ENCODE measurements at regions not wholly inside any gene's neighbourhood (a gene's known extent, or its start where the extent isn't known, plus 50 kb on each side); places are given as distances from the start of the nearest gene placed in this dataset.
"Not testable (repeated sequence)": the region's sequence is repeated elsewhere in the genome, so short reads cannot be mapped to it uniquely, and the experiment has no call there.

DNA sequence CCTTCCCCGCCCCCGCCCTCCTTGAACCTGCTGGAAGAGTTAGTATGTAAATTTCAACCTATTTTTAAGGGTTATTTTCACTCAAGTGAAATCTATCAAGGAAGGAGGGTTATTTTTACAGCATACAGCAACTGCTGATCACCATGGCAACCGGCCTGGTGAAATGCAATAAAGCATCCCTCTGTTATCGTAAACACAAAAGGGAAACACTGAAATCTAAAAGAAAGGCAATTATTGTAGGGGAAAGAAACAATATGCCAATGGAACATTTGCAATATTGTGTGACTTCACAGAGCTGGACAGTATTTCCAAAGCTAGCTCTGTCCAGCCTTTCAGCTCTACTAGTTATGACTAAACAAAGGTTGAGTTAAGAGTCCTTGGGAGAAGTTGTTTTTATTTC lies 588.3 kb upstream of the PBX1 start:
- H3K36me3 ChIP-seq (ENCODE audit: control insufficient read depth, insufficient read depth, low read length) = no peaks in the 10 kb centered on the region
- H3K4me1 ChIP-seq (ENCODE audit: control insufficient read depth, insufficient read depth, low read length, poor library complexity, severe bottlenecking) = no peaks in the 10 kb centered on the region
- H3K4me3 ChIP-seq (ENCODE audit: extremely low read depth, insufficient read depth, low read length, poor library complexity, severe bottlenecking) = no peak overlapping the region
- 81 to 100% methylated on average over 1 to 2 of the region's 4 CpGs for WGBS, 2 experiments (ENCODE audit: insufficient coverage in 2 of 2)
- H3K27ac ChIP-seq (ENCODE audit: low read depth, low read length, severe bottlenecking) = no peak overlapping the region
- no peaks in the 10 kb centered on the region for H3K9me3 ChIP-seq (ENCODE audit: control insufficient read depth, low read length)

DNA sequence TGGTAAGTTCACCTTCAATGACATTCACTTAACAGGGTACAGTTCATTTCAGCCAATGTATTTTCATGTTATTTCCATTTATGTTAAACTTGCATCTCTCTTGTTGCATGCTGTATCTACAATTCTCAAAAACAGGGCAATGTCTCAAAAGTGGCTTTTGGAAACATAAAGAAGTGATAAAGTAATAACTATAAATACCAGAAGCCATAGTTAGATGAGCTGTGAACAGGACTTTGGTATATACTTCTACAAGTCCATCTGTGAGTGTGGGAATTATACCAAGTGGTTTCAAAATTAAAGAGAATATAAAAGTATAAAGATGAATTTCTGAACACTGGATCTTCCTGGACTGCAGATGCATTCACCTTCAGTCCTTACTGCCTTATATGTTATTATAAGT lies 585.4 kb upstream of the PBX1 start:
- no peaks in the 10 kb centered on the region for H3K4me1 ChIP-seq (ENCODE audit: control insufficient read depth, insufficient read depth, low read length, poor library complexity, severe bottlenecking)

DNA sequence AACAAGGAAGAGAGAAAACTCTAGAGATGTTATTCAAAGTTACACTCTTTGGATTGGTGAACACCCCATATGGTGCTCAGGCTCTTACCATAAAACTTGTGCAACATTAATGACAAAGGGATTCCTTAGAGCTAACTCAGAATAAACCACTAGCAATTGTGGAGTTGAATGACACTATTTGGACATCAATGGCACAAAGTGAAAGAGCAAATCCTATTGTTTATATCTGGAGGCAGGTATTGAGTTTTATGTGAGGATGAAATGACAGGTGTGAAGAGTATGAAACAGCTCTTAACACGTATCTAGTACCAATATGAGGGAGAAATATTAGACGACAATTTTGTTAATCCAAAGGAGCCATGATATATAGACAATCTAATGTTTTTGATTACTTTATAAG lies 584.9 kb upstream of the PBX1 start:
- Histone ChIP-seq H3K4me1 (ENCODE audit: control insufficient read depth, insufficient read depth, low read length, poor library complexity, severe bottlenecking) (no peaks in the 10 kb centered on the region), H3K27ac (ENCODE audit: low read depth, low read length, severe bottlenecking) (no peak overlapping the region), H3K36me3 (ENCODE audit: control insufficient read depth, insufficient read depth, low read length) (no peaks in the 10 kb centered on the region), H3K4me3 (ENCODE audit: extremely low read depth, insufficient read depth, low read length, poor library complexity, severe bottlenecking) (no peak overlapping the region), H3K9me3 (ENCODE audit: control insufficient read depth, low read length) (no peaks in the 10 kb centered on the region)
- WGBS, 2 experiments (ENCODE audit: insufficient coverage in 2 of 2) = 80% methylated on average over 1 of the region's 2 CpGs; no CpG with 5 or more reads in 1 of the 2 experiments

More for the DNA sequence above, 585.4 kb upstream of the PBX1 start:
- H3K9me3 ChIP-seq (ENCODE audit: control insufficient read depth, low read length) = no peaks in the 10 kb centered on the region
- H3K4me3 ChIP-seq (ENCODE audit: extremely low read depth, insufficient read depth, low read length, poor library complexity, severe bottlenecking) = no peak overlapping the region
- no peaks in the 10 kb centered on the region for H3K36me3 ChIP-seq (ENCODE audit: control insufficient read depth, insufficient read depth, low read length)
- no peak overlapping the region for H3K27ac ChIP-seq (ENCODE audit: low read depth, low read length, severe bottlenecking)

DNA sequence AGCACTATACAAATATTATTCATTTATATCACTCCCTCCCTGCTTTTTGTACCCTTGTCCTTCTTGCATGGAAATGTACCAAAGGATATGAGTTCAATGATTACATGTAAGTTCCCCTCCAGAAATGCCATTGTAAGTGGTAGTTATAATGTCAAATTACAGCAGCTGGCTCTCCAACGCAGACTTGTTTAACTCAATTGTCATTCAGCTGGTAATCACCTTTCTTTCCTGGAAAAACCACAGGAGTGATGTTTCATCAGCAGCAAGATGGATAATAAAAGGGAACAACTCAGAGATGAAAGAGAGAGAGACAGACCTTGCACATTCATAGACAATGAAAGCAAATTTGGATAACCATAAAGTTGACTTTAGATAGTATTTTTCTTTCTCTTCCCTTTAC lies 578.6 kb upstream of the PBX1 start:
- Histone ChIP-seq H3K4me1 (ENCODE audit: control insufficient read depth, insufficient read depth, low read length, poor library complexity, severe bottlenecking) (no peaks in the 10 kb centered on the region), H3K27ac (ENCODE audit: low read depth, low read length, severe bottlenecking) (no peak overlapping the region), H3K36me3 (ENCODE audit: control insufficient read depth, insufficient read depth, low read length) (no peaks in the 10 kb centered on the region), H3K4me3 (ENCODE audit: extremely low read depth, insufficient read depth, low read length, poor library complexity, severe bottlenecking) (no peak overlapping the region), H3K9me3 (ENCODE audit: control insufficient read depth, low read length) (no peaks in the 10 kb centered on the region)
- no CpG with 5 or more reads among the region's 1 CpG for WGBS, 2 experiments (ENCODE audit: insufficient coverage in 2 of 2)

DNA sequence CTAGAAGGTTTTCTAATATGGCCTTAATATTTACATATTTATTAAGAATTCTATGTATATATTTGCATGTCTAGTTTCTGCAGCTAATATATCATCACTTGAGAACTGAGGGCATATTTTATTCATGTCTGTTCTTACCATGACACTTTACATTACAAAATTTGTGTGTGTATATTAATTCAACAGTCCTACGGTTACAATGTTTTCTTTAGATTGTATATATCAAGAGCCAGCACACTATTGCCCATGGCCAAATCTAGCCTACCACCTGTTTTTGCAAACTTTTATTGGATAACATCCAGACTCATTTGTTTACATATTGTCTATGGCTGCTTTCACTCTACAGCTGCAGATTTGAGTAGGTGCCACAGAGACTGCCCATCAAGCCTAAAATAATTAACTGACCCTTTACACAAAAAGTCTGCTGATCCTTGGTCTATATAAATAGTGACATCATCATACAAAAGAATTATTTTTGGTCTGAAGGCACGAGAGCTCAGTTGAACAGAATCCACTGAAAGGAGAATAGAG lies 577.4 kb upstream of the PBX1 start:
- Histone ChIP-seq H3K27ac (ENCODE audit: low read depth, low read length, severe bottlenecking) (no peak overlapping the region), H3K36me3 (ENCODE audit: control insufficient read depth, insufficient read depth, low read length) (no peaks in the 10 kb centered on the region), H3K4me1 (ENCODE audit: control insufficient read depth, insufficient read depth, low read length, poor library complexity, severe bottlenecking) (no peaks in the 10 kb centered on the region), H3K9me3 (ENCODE audit: control insufficient read depth, low read length) (no peaks in the 10 kb centered on the region), H3K4me3 (ENCODE audit: extremely low read depth, insufficient read depth, low read length, poor library complexity, severe bottlenecking) (no peak overlapping the region)
- WGBS, 2 experiments (ENCODE audit: insufficient coverage in 2 of 2) = no CpG with 5 or more reads among the region's 2 CpGs

DNA sequence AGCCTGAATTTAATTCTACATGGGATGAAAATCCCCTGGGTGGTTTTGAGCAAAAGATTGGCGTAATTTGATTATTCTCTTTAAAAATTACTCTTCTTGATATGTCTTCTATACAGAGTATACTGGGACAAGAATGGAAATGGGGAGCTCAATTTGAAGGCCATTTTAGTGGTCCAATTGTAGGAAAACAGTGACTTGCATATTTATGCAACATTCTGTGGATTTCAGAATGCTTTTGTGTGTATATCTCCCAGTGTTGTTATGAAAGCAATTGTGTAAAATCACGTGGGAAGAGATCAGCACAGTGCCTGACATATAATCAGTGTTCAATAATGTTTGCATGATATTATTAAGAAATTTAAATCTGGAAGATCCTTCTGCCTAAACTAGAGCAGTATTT lies 575.9 kb upstream of the PBX1 start:
- Histone ChIP-seq H3K4me3 (ENCODE audit: extremely low read depth, insufficient read depth, low read length, poor library complexity, severe bottlenecking) (no peak overlapping the region), H3K9me3 (ENCODE audit: control insufficient read depth, low read length) (no peaks in the 10 kb centered on the region), H3K36me3 (ENCODE audit: control insufficient read depth, insufficient read depth, low read length) (no peaks in the 10 kb centered on the region), H3K27ac (ENCODE audit: low read depth, low read length, severe bottlenecking) (no peak overlapping the region), H3K4me1 (ENCODE audit: control insufficient read depth, insufficient read depth, low read length, poor library complexity, severe bottlenecking) (no peaks in the 10 kb centered on the region)
- no CpG with 5 or more reads among the region's 2 CpGs for WGBS, 2 experiments (ENCODE audit: insufficient coverage in 2 of 2)

DNA sequence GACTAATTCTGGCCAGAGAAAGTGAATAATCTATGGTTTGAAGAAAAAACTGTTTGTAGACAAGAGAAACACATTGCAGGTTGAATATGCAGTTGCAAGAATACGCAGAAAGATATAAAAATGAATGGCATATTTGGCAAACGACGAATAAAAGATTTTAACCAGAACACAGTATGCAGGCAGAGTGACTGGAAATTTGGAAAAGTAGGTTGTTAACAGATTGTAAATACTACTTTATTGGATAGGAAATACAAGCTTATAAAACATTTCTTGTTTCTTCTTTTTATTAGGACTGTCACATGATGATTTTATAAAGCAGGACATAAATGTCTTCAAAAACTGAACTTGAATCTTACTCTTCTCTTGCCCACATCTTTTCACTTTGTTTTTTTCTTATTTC lies 573.3 kb upstream of the PBX1 start:
- 100% methylated on average over 1 of the region's 3 CpGs for WGBS, 2 experiments (ENCODE audit: insufficient coverage in 2 of 2)
- no peaks in the 10 kb centered on the region for H3K9me3 ChIP-seq (ENCODE audit: control insufficient read depth, low read length)
- H3K36me3 ChIP-seq (ENCODE audit: control insufficient read depth, insufficient read depth, low read length) = no peaks in the 10 kb centered on the region
- H3K27ac ChIP-seq (ENCODE audit: low read depth, low read length, severe bottlenecking) = no peak overlapping the region
- H3K4me1 ChIP-seq (ENCODE audit: control insufficient read depth, insufficient read depth, low read length, poor library complexity, severe bottlenecking) = no peaks in the 10 kb centered on the region
- H3K4me3 ChIP-seq (ENCODE audit: extremely low read depth, insufficient read depth, low read length, poor library complexity, severe bottlenecking) = no peak overlapping the region

DNA sequence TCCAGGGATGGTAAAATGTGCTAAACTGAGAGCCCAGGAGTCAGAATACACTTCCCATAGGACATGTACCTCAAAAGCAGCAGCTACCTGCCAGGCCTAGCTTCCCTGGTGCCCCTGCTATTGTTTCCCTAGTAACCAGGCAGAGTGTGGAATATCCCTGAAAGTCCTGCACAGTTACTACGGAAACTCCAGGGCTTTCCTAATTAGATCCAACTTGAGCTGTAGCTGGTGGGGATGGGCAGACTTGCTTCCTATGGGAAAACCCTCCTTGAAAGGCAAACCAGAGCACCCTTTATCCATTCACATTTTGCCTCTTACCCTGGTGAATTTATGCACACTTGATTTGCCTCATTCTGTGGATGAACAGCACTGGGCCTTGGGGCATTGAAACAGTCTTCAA lies 559.9 kb upstream of the PBX1 start:
- WGBS, 2 experiments (ENCODE audit: insufficient coverage in 2 of 2) = 100% methylated on average over 1 of the region's 1 CpG; no CpG with 5 or more reads in 1 of the 2 experiments
- Histone ChIP-seq H3K4me3 (ENCODE audit: extremely low read depth, insufficient read depth, low read length, poor library complexity, severe bottlenecking) (no peak overlapping the region), H3K27ac (ENCODE audit: low read depth, low read length, severe bottlenecking) (no peak overlapping the region), H3K4me1 (ENCODE audit: control insufficient read depth, insufficient read depth, low read length, poor library complexity, severe bottlenecking) (no peaks in the 10 kb centered on the region), H3K9me3 (ENCODE audit: control insufficient read depth, low read length) (no peaks in the 10 kb centered on the region), H3K36me3 (ENCODE audit: control insufficient read depth, insufficient read depth, low read length) (no peaks in the 10 kb centered on the region)

DNA sequence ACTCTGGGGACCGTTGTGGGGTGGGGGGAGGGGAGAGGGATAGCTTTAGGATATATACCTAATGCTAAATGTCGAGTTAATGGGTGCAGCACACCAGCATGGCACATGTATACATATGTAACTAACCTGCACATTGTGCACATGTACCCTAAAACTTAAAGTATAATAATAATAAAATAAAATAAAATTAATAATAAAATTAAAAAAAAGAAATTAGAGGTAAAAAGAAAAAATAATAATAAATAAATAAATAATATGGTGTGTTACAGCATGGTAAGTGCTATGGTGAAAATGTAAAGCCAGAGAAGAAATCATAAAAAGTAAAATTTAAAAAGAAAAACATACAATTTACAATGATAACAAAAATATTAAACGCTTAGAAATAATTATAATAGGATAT lies 552.8 kb upstream of the PBX1 start:
- H3K36me3 ChIP-seq (ENCODE audit: control insufficient read depth, insufficient read depth, low read length); H3K27ac ChIP-seq (ENCODE audit: low read depth, low read length, severe bottlenecking); H3K9me3 ChIP-seq (ENCODE audit: control insufficient read depth, low read length); H3K4me1 ChIP-seq (ENCODE audit: control insufficient read depth, insufficient read depth, low read length, poor library complexity, severe bottlenecking); H3K4me3 ChIP-seq (ENCODE audit: extremely low read depth, insufficient read depth, low read length, poor library complexity, severe bottlenecking): not testable (repeated sequence)
- WGBS, 2 experiments (ENCODE audit: insufficient coverage in 2 of 2) = no CpG with 5 or more reads among the region's 3 CpGs

DNA sequence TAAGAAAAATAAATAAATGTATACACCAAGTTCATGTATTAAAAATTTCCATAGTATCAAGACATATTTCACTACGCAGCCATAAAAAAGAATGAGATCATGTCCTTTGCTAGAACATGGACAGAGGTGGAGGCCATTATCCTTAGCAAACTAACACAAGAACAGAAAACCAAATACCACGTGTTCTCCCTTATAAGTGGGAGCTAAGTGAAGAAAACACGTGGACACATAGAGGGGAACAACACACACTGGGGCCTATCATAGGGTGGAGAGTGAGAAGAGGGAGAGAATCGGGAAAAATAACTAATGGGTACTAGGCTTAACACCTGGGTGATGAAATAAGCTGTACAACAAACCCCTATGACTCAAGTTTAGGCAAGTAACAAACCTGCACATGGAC lies 552.4 kb upstream of the PBX1 start:
- no peaks in the 10 kb centered on the region for H3K36me3 ChIP-seq (ENCODE audit: control insufficient read depth, insufficient read depth, low read length)
- no peak overlapping the region for H3K4me3 ChIP-seq (ENCODE audit: extremely low read depth, insufficient read depth, low read length, poor library complexity, severe bottlenecking)
- no CpG with 5 or more reads among the region's 4 CpGs for WGBS, 2 experiments (ENCODE audit: insufficient coverage in 2 of 2)
- no peaks in the 10 kb centered on the region for H3K9me3 ChIP-seq (ENCODE audit: control insufficient read depth, low read length)
- no peaks in the 10 kb centered on the region for H3K4me1 ChIP-seq (ENCODE audit: control insufficient read depth, insufficient read depth, low read length, poor library complexity, severe bottlenecking)
- no peak overlapping the region for H3K27ac ChIP-seq (ENCODE audit: low read depth, low read length, severe bottlenecking)

DNA sequence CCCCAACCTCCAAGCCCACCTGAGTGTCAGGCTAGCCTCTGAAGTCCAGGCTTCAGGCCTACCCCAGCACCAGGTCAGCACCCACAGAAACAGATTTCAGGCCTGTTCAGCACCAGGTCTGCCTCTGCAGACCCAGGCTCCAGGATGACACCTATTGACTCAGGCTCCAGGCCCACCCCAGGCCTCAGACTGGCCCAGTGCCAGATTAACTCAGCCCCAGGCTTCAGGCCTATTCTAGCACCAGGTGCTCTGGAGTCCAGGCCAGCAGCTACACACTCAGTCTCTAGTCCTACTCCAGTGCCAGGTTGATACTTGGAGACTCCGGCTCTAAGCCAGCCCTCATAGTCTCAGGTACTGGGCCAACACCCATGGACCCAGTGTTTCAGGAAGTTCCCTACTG lies 541.7 kb upstream of the PBX1 start:
- Histone ChIP-seq H3K4me3 (ENCODE audit: extremely low read depth, insufficient read depth, low read length, poor library complexity, severe bottlenecking) (no peak overlapping the region), H3K9me3 (ENCODE audit: control insufficient read depth, low read length) (no peaks in the 10 kb centered on the region), H3K27ac (ENCODE audit: low read depth, low read length, severe bottlenecking) (no peak overlapping the region), H3K4me1 (ENCODE audit: control insufficient read depth, insufficient read depth, low read length, poor library complexity, severe bottlenecking) (no peaks in the 10 kb centered on the region), H3K36me3 (ENCODE audit: control insufficient read depth, insufficient read depth, low read length) (no peaks in the 10 kb centered on the region)
- 86 to 90% methylated on average over 1 of the region's 1 CpG for WGBS, 2 experiments (ENCODE audit: insufficient coverage in 2 of 2)

DNA sequence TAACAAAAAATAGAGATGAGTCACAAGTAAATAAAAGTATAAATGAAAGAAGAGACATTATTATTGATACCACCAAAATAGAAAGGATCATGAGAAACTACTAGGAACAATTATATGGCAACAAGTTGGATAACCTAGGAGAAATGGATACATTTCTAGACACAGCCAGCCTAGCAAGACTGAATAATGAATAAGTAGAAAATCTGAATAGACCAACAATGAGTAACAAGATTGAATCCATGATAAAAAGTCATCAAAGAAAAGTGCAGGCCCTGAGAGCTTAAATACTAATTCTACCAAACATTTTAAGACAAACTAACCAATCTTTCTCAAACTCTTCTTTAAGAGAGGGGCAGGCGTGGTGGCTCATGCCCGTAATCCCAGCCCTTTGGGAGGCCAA lies 538.6 kb upstream of the PBX1 start:
- no peaks in the 10 kb centered on the region for H3K36me3 ChIP-seq (ENCODE audit: control insufficient read depth, insufficient read depth, low read length)
- 79 to 100% methylated on average over 2 of the region's 2 CpGs for WGBS, 2 experiments (ENCODE audit: insufficient coverage in 2 of 2)
- no peak overlapping the region for H3K4me3 ChIP-seq (ENCODE audit: extremely low read depth, insufficient read depth, low read length, poor library complexity, severe bottlenecking)
- H3K4me1 ChIP-seq (ENCODE audit: control insufficient read depth, insufficient read depth, low read length, poor library complexity, severe bottlenecking) = no peaks in the 10 kb centered on the region
- H3K27ac ChIP-seq (ENCODE audit: low read depth, low read length, severe bottlenecking) = no peak overlapping the region
- H3K9me3 ChIP-seq (ENCODE audit: control insufficient read depth, low read length) = no peaks in the 10 kb centered on the region
